Liver (tissue), 3 donors: ENCODE measurements at regions not wholly inside any gene's neighbourhood (a gene's known extent, or its start where the extent isn't known, plus 50 kb on each side); places are given as distances from the start of the nearest gene placed in this dataset.

Source experiments
- FOXA1 ChIP-seq: IDR thresholded peaks from 2 replicates; pipeline ENCODE4 v1.6.1; 2016; ENCODE audit warnings: antibody characterized with exemption
- JUND ChIP-seq, 2 donors: IDR thresholded peaks; 2 replicates each; pipeline ENCODE4 v1.6.1; 2016; ENCODE audit warnings: antibody characterized with exemption in 2 of 2
- RAD21 ChIP-seq, 2 donors: IDR thresholded peaks; 2 replicates each; pipeline ENCODE4 v1.6.1; 2016; ENCODE audit warnings: antibody characterized with exemption in 2 of 2, mild to moderate bottlenecking in 2 of 2
- SP1 ChIP-seq: IDR thresholded peaks from 2 replicates; pipeline ENCODE4 v1.6.1; 2018; ENCODE audit warnings: antibody characterized with exemption, mild to moderate bottlenecking
- TF ChIP-seq, protein P1 (sequence below): fragments of 150-350 bp; IDR thresholded peaks from 2 replicates; pipeline ENCODE4 v1.5.1; 2017; ENCODE audit warnings: improper control_type of control experiment, low read depth, low read length; ENCODE audit not compliant: missing input control
- TF ChIP-seq, protein P2 (sequence below): IDR thresholded peaks from 2 replicates; pipeline ENCODE4 v1.6.1; 2016; ENCODE audit warnings: antibody characterized with exemption
- TF ChIP-seq, protein P3 (sequence below): IDR thresholded peaks from 2 replicates; pipeline ENCODE4 v1.6.1; 2016; ENCODE audit warnings: antibody characterized with exemption
- TF ChIP-seq, protein P4 (sequence below): IDR thresholded peaks from 2 replicates; pipeline ENCODE4 v1.6.1; 2016; ENCODE audit warnings: antibody characterized with exemption, mild to moderate bottlenecking
- donor health status: healthy.
- donor health status: healthy.

DNA sequence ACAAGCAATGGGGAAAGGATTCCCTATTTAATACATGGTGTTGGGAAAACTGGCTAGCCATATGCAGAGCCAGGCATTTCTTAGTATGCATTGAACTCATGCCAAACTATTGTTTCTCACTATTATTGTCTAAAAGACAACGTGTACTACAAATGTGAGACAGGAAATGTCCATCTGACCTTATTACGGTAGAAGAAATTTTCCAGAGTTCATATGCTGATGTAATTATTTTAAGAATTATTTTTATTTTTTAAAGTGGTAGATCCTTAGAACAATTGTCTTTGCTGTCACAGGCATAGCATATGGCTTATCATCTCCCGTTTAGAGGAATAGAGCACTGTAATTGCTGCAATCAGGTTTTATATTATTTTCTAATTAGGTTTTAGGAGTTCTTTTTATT, 75.2 kb upstream of the S1PR1 start:
- TF ChIP-seq, protein P1, sequence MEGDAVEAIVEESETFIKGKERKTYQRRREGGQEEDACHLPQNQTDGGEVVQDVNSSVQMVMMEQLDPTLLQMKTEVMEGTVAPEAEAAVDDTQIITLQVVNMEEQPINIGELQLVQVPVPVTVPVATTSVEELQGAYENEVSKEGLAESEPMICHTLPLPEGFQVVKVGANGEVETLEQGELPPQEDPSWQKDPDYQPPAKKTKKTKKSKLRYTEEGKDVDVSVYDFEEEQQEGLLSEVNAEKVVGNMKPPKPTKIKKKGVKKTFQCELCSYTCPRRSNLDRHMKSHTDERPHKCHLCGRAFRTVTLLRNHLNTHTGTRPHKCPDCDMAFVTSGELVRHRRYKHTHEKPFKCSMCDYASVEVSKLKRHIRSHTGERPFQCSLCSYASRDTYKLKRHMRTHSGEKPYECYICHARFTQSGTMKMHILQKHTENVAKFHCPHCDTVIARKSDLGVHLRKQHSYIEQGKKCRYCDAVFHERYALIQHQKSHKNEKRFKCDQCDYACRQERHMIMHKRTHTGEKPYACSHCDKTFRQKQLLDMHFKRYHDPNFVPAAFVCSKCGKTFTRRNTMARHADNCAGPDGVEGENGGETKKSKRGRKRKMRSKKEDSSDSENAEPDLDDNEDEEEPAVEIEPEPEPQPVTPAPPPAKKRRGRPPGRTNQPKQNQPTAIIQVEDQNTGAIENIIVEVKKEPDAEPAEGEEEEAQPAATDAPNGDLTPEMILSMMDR, result no peak
- TF ChIP-seq, protein P2, sequence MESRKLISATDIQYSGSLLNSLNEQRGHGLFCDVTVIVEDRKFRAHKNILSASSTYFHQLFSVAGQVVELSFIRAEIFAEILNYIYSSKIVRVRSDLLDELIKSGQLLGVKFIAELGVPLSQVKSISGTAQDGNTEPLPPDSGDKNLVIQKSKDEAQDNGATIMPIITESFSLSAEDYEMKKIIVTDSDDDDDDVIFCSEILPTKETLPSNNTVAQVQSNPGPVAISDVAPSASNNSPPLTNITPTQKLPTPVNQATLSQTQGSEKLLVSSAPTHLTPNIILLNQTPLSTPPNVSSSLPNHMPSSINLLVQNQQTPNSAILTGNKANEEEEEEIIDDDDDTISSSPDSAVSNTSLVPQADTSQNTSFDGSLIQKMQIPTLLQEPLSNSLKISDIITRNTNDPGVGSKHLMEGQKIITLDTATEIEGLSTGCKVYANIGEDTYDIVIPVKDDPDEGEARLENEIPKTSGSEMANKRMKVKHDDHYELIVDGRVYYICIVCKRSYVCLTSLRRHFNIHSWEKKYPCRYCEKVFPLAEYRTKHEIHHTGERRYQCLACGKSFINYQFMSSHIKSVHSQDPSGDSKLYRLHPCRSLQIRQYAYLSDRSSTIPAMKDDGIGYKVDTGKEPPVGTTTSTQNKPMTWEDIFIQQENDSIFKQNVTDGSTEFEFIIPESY, result no peak
- TF ChIP-seq, protein P3, sequence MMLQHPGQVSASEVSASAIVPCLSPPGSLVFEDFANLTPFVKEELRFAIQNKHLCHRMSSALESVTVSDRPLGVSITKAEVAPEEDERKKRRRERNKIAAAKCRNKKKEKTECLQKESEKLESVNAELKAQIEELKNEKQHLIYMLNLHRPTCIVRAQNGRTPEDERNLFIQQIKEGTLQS, result no peak
- TF ChIP-seq, protein P4, sequence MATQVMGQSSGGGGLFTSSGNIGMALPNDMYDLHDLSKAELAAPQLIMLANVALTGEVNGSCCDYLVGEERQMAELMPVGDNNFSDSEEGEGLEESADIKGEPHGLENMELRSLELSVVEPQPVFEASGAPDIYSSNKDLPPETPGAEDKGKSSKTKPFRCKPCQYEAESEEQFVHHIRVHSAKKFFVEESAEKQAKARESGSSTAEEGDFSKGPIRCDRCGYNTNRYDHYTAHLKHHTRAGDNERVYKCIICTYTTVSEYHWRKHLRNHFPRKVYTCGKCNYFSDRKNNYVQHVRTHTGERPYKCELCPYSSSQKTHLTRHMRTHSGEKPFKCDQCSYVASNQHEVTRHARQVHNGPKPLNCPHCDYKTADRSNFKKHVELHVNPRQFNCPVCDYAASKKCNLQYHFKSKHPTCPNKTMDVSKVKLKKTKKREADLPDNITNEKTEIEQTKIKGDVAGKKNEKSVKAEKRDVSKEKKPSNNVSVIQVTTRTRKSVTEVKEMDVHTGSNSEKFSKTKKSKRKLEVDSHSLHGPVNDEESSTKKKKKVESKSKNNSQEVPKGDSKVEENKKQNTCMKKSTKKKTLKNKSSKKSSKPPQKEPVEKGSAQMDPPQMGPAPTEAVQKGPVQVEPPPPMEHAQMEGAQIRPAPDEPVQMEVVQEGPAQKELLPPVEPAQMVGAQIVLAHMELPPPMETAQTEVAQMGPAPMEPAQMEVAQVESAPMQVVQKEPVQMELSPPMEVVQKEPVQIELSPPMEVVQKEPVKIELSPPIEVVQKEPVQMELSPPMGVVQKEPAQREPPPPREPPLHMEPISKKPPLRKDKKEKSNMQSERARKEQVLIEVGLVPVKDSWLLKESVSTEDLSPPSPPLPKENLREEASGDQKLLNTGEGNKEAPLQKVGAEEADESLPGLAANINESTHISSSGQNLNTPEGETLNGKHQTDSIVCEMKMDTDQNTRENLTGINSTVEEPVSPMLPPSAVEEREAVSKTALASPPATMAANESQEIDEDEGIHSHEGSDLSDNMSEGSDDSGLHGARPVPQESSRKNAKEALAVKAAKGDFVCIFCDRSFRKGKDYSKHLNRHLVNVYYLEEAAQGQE, result no peak
- no peak for TF ChIP-seq FOXA1
- no peak for TF ChIP-seq RAD21 (IDR thresholded peaks at IDR 0.05)
- TF ChIP-seq SP1, result peak; percentile 26
- no peak for TF ChIP-seq JUND (IDR thresholded peaks at IDR 0.05)
